ENCODE measurements at regions not wholly inside any gene's neighbourhood (a gene's known extent, or its start where the extent isn't known, plus 50 kb on each side); places are given as distances from the start of the nearest gene placed in this dataset.

DNA sequence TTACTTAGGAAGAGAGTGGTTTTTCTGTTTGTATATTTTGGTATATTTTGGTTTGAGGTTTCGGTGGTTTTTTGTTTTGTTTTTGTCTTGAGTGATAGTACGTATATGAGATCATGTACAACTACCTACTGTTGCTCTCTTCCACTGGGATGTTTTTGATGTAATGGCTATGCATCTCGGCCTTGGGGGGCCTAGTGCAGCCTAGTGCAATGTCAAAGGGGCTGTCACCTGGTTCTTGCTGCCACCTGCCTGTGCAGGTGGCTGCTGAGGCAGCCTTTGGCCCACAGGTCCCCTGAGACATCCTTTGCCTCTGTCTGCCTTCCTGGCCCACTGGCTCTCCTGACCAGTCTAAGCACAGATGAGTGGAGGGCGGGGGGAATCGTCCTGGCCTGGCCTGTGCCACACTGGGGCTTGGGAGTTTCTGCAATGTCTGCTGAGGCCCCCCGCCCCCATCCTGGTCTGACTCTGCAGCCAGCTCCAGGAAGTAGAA lies 546.6 kb downstream of the CD83 start:
- ATAC-seq, result no peak
- intact Hi-C loops (cut with DNase I), result no loop called here
- no peak for DNase-seq

GRCh38 chr6:14664621-14665315 lies 547.2 kb downstream of the CD83 start:
- ATAC-seq, result no peak
- intact Hi-C loops (cut with DNase I), result no loop called here
- no peak for DNase-seq

- peak; percentile 33 for DNase-seq
- intact Hi-C loops (cut with DNase I), result no loop called here
- peak in 1 of 2 donors; percentile 66 for ATAC-seq
Measured at GRCh38 chr6:14665827-14666724, 548.5 kb downstream of the CD83 start.

GRCh38 chr6:14670806-14671205 lies 553.2 kb downstream of the CD83 start:
- intact Hi-C loops (cut with DNase I), result no loop called here
- no peak for ATAC-seq
- no peak for DNase-seq

GRCh38 chr6:14671261-14671681 lies 553.7 kb downstream of the CD83 start:
- ATAC-seq (peak; percentile 34 to 75), DNase-seq (peak; percentile 45)
- intact Hi-C loops (cut with DNase I), result no loop called here

DNA sequence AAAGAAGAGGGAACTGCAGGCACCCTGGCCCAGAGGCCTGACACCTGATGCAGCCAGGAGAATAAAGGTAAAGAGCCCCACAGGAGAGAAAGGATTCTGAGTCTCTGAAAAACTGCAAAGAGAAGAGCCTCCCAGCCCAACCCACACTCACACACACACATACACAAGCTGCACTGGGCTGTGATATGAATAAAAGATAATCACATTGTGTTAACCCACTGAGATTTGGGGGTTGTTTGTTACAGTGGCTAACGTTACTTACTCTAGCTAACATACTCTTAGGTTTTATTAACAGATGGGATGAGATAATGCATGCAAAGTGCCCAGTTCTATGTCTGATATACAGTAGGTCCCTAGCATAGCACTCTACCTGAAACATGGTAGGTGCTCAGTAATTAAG lies 554.4 kb downstream of the CD83 start:
- ATAC-seq, result no peak
- intact Hi-C loops (cut with DNase I), result no loop called here
- no peak for DNase-seq

DNA sequence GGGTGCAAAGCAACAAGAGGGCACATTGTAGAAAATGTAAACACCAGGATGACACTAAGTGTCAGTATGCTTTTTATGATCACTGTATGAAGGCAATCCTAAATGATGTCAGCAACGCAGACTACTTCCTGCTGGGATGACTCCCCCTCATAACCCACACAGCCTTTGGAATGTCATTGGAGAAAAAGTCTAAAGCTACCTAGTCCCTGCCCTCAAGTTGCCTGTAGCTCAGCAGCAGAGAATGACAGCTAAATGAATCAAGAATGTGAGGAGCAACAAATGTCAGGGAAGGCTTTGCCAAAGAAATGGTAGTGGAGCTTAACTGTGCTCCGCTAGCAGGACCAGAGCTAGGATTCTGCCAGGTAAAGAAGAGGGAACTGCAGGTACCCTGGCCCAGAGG lies 555.6 kb downstream of the CD83 start:
- no peak for DNase-seq
- ATAC-seq, result no peak
- intact Hi-C loops (cut with DNase I), result no loop called here

DNA sequence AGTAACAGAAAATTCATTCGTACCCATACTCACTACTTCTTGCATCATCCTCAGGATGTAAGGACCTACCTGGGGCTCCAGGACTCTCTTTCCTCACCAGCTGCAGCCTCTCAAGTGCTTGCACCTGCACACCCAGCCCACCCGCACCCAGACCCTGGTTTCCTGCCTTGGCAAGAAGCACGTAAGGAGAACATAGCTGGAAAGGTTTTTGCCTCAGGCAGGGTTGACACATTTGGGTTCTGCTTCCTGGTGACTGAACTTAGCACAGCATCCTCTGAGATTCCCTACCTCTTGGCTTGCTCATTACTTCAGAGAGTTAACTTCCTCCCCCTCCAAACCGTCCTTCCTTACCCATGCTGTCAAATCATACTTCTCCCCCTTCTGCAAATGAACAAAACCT lies 556.9 kb downstream of the CD83 start:
- ATAC-seq (no peak), DNase-seq (no peak)
- intact Hi-C loops (cut with DNase I), result no loop called here

GRCh38 chr6:14674867-14675648 lies 557.5 kb downstream of the CD83 start:
- no peak for ATAC-seq
- intact Hi-C loops (cut with DNase I), result no loop called here
- no peak for DNase-seq

- no peak for DNase-seq
- ATAC-seq, result peak in 1 of 2 donors; percentile 40
- intact Hi-C loops (cut with DNase I), result no loop called here
Measured at GRCh38 chr6:14676064-14676463, 558.5 kb downstream of the CD83 start.

DNA sequence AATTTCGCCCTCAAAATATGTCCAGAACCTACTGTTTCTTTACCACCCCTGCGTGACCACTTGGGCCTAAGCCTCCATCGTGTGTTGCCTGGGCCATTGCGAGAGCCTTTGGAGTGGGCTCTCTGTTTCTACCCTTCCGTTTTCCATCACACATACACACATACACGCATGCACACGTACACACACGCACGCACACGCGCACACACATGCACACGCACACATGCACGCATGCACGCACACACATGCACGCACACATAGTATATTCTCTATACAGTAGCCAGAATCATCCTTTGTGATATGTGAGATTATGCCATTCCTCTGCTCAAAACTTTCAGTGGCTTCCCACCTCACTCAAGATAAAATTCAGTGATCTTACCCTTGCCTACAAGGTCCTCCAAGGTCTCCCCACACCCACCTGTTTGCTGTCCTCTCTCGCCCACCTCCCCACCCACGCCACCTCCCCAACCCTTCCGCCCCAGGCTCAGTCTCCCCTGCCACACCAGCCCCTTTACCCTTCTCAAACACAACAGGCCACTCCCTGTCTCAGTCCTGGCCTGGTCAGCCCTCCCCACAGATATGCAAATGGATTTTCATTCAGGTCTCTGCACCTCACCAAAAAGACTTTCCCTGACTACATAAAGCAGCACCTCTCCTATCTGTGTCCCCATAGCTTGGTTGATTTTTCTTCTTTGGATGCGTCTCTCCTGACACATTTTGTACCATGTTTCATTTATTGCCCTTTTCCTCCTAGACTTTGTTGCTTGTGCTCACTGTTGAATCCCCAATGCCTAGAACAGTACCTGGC lies 559.6 kb downstream of the CD83 start:
- no peak for DNase-seq
- no peak for ATAC-seq
- intact Hi-C loops (cut with DNase I), result no loop called here

- no peak for DNase-seq
- no peak for ATAC-seq
- intact Hi-C loops (cut with DNase I), result no loop called here
Measured at GRCh38 chr6:14681699-14682487, 564.0 kb upstream of the JARID2 start.

GRCh38 chr6:14682812-14683211 lies 563.1 kb upstream of the JARID2 start:
- intact Hi-C loops (cut with DNase I), result no loop called here
- DNase-seq, result no peak
- no peak for ATAC-seq

GRCh38 chr6:14689639-14690038 lies 556.2 kb upstream of the JARID2 start:
- ATAC-seq (no peak), DNase-seq (no peak)
- intact Hi-C loops (cut with DNase I), result no loop called here

DNA sequence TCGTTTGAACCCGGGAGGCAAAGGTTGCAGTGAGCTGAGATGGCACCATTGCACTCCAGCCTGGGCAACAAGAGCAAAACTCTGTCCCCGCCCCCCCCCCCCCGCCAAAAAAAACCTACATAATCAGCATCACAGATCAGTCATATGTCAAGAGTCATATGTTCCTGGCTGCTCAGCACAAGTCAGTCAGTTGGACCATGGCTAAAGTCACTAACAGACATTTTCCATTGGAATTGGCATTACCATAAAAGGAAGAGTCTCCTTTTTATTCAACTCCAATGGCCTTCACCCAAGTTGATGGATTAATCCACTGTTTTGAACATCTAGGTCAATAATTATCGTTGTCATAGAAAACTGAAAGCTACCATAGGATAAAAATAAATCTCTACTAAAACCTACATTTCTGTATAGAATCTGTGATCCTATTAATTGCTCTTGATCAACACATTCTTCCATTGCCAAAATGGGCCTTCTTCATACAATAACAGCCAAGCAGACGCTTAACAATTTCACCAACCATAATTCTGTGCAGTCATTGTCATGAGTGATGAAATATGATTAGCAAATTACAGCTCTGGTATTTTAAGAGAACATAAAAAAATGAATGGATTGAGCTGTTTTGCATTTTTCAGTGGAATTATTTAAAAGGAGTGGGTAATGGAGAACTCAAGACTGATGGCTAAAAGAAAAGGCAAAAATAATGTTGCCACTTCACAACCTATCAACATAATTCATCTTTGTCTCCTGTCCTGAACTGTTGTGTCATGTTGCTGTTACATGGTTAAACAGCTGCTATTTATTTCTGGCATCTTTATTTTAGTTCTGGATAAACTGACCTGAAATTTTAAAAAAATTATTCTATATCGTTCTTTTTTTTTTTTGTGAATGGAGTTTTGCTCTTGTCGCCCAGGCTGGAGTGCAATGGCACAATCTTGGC lies 555.5 kb upstream of the JARID2 start:
- no peak for ATAC-seq
- intact Hi-C loops (cut with DNase I), result no loop called here

DNA sequence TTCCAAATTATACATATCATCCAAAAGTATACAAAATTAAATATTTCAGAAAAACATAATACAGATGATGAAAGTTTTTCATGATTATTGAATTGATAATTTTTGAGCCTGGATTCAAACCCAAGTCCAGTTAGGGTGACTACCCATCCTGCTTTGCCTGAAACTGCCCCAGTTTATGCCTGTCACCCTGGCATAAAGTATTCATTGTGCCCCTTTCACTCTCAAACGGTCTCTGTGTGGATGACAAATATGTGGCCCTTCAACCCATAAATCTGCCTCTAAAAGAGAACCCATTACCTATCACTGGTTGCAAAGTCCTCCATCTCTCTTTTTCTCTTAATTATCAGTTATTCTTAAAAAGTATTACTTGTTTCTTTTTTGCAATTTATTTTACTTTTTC lies 553.7 kb upstream of the JARID2 start:
- ATAC-seq (no peak), DNase-seq (no peak)
- intact Hi-C loops (cut with DNase I), result no loop called here

More for the DNA sequence above, 555.5 kb upstream of the JARID2 start:
- no peak for DNase-seq
